ENCODE measurements at regions not wholly inside any gene's neighbourhood (a gene's known extent, or its start where the extent isn't known, plus 50 kb on each side); places are given as distances from the start of the nearest gene placed in this dataset.
"Not testable (repeated sequence)": the region's sequence is repeated elsewhere in the genome, so short reads cannot be mapped to it uniquely, and the experiment has no call there.

GRCh38 chr4:179164267-179164999, 1722.2 kb upstream of the AGA start:
- DNase-seq: no peak

GRCh38 chr4:179165000-179165738, 1722.9 kb upstream of the AGA start:
- DNase-seq: no peak

- DNase-seq: no peak
Observed at GRCh38 chr4:179165862-179166261, 1723.6 kb upstream of the AGA start.

GRCh38 chr4:179170308-179170707, 1728.1 kb upstream of the AGA start:
- not testable (repeated sequence) for DNase-seq

GRCh38 chr4:179182741-179183140, 1740.5 kb upstream of the AGA start:
- no peak for DNase-seq

GRCh38 chr4:179195887-179196286, 1753.7 kb upstream of the AGA start:
- no peak for DNase-seq

- DNase-seq: no peak
Observed at GRCh38 chr4:179196511-179196910, 1754.3 kb upstream of the AGA start.

GRCh38 chr4:179200681-179201080, 1758.4 kb upstream of the AGA start:
- no peak for DNase-seq

GRCh38 chr4:179225594-179225993, 1783.4 kb upstream of the AGA start:
- DNase-seq: no peak

GRCh38 chr4:179248821-179249220, 1806.6 kb upstream of the AGA start:
- no peak for DNase-seq

GRCh38 chr4:179268791-179269190, 1826.6 kb upstream of the AGA start:
- no peak for DNase-seq

- no peak for DNase-seq
Observed at GRCh38 chr4:179272282-179272681, 1830.0 kb upstream of the AGA start.

GRCh38 chr4:179278647-179279046, 1836.4 kb upstream of the AGA start:
- no peak for DNase-seq

GRCh38 chr4:179285696-179286095, 1843.5 kb upstream of the AGA start:
- no peak for DNase-seq

- no peak for DNase-seq
Observed at GRCh38 chr4:179291657-179292056, 1849.4 kb upstream of the AGA start.

GRCh38 chr4:179292468-179292867, 1850.2 kb upstream of the AGA start:
- DNase-seq: no peak

- DNase-seq: peak; percentile 11
Observed at GRCh38 chr4:179307297-179308136, 1865.3 kb upstream of the AGA start.

- no peak for DNase-seq
Observed at GRCh38 chr4:179313823-179314222, 1871.6 kb upstream of the AGA start.

- no peak for DNase-seq
Observed at GRCh38 chr4:179325181-179325580, 1882.9 kb upstream of the AGA start.

GRCh38 chr4:179328627-179329026, 1886.4 kb upstream of the AGA start:
- DNase-seq: no peak

GRCh38 chr4:179331362-179331761, 1889.1 kb upstream of the AGA start:
- DNase-seq: no peak

GRCh38 chr4:179344861-179345260, 1902.6 kb upstream of the AGA start:
- no peak for DNase-seq

GRCh38 chr4:179352221-179352620, 1910.0 kb upstream of the AGA start:
- DNase-seq: no peak

- no peak for DNase-seq
Observed at GRCh38 chr4:179353786-179354185, 1911.5 kb upstream of the AGA start.
